Left ventricle myocardium inferior (tissue), 1 donor: ENCODE measurements at regions not wholly inside any gene's neighbourhood (a gene's known extent, or its start where the extent isn't known, plus 50 kb on each side); places are given as distances from the start of the nearest gene placed in this dataset.

Experiments
- DNase-seq: peaks from one replicate; pipeline ENCODE4 v3.0.0-alpha.2; 2020
- H3K27ac ChIP-seq: fragments of 200-600 bp; replicated peaks from 2 replicates; pipeline ENCODE4 v1.8.0; 2021
- H3K27me3 ChIP-seq: fragments of 200-600 bp; 2 replicates; pipeline ENCODE4 v1.8.0; 2021; ENCODE audit warnings: low read depth
- H3K36me3 ChIP-seq: fragments of 200-600 bp; 2 replicates; pipeline ENCODE4 v1.8.0; 2021
- H3K4me1 ChIP-seq: fragments of 200-600 bp; 2 replicates; pipeline ENCODE4 v1.8.0; 2021
- H3K4me3 ChIP-seq: fragments of 200-600 bp; 2 replicates; pipeline ENCODE4 v1.8.0; 2021; ENCODE audit warnings: mild to moderate bottlenecking, moderate library complexity
- H3K9me3 ChIP-seq: fragments of 200-600 bp; replicated peaks from 2 replicates; pipeline ENCODE4 v1.8.0; 2021
- CTCF ChIP-seq: fragments of 200-600 bp; IDR thresholded peaks from 2 replicates; pipeline ENCODE4 v1.8.0; 2021; ENCODE audit warnings: antibody characterized with exemption, mild to moderate bottlenecking, borderline replicate concordance
- intact Hi-C: fragments of 100-400 bp; cut with micrococcal nuclease; formaldehyde crosslinking; loops from one replicate; pipeline ENCODE4 v1.11.0; 2022
- donor health status: DM: no; HTN: yes; CAD: no; lungs with severe emphysema.

GRCh38 chr18:40485318-40485717 is 1469.7 kb upstream of the PIK3C3 start:
- Histone ChIP-seq H3K4me3 (no peak overlapping the region), H3K27me3 (no peaks in the 10 kb centered on the region), H3K36me3 (no peaks in the 10 kb centered on the region), H3K27ac (no peak overlapping the region), H3K9me3 (no peaks in the 10 kb centered on the region), H3K4me1 (no peaks in the 10 kb centered on the region)
- DNase-seq: no peak
- TF ChIP-seq CTCF: no peak
- intact Hi-C loops: no loop called here

GRCh38 chr18:40473221-40474029 is 1481.6 kb upstream of the PIK3C3 start:
- Histone ChIP-seq H3K4me3 (no peak overlapping the region), H3K9me3 (peaks cover 3% of the 10 kb centered on the region), H3K36me3 (no peaks in the 10 kb centered on the region), H3K4me1 (no peaks in the 10 kb centered on the region), H3K27me3 (no peaks in the 10 kb centered on the region), H3K27ac (no peak overlapping the region)
- DNase-seq: no peak
- no peak for TF ChIP-seq CTCF
- intact Hi-C loops: no loop called here

GRCh38 chr18:40470723-40471122 is 1484.3 kb upstream of the PIK3C3 start:
- Histone ChIP-seq H3K27ac (no peak overlapping the region), H3K4me1 (no peaks in the 10 kb centered on the region), H3K36me3 (no peaks in the 10 kb centered on the region), H3K9me3 (peaks cover 3% of the 10 kb centered on the region), H3K4me3 (no peak overlapping the region), H3K27me3 (no peaks in the 10 kb centered on the region)
- intact Hi-C loops: no loop called here
- DNase-seq: no peak
- no peak for TF ChIP-seq CTCF

- no peaks in the 10 kb centered on the region for H3K36me3 ChIP-seq
- H3K4me1 ChIP-seq: no peaks in the 10 kb centered on the region
- H3K27ac ChIP-seq: no peak overlapping the region
- DNase-seq: no peak
- no peak for TF ChIP-seq CTCF
- no peak overlapping the region for H3K4me3 ChIP-seq
- no peaks in the 10 kb centered on the region for H3K27me3 ChIP-seq
- peaks cover 3% of the 10 kb centered on the region for H3K9me3 ChIP-seq
- intact Hi-C loops: no loop called here
Measured at GRCh38 chr18:40469851-40470250, 1485.2 kb upstream of the PIK3C3 start.

GRCh38 chr18:40469316-40469715 is 1485.7 kb upstream of the PIK3C3 start:
- Histone ChIP-seq H3K27ac (no peak overlapping the region), H3K9me3 (peaks cover 3% of the 10 kb centered on the region), H3K4me1 (no peaks in the 10 kb centered on the region), H3K4me3 (no peak overlapping the region), H3K36me3 (no peaks in the 10 kb centered on the region), H3K27me3 (no peaks in the 10 kb centered on the region)
- no peak for TF ChIP-seq CTCF
- no peak for DNase-seq
- intact Hi-C loops: no loop called here
